HEK293T (cell line): ENCODE measurements at regions not wholly inside any gene's neighbourhood (a gene's known extent, or its start where the extent isn't known, plus 50 kb on each side); places are given as distances from the start of the nearest gene placed in this dataset.

ENCODE experiments used
- CTCF ChIA-PET: fragments of 350-600 bp; formaldehyde crosslinking; extraction: SDS; loops from one replicate; lab custom pipeline; 2021; ENCODE audit warnings: antibody characterized with exemption, inconsistent platforms; lab: Yijun Ruan, JAX
- POLR2A ChIA-PET: fragments of 350-600 bp; formaldehyde crosslinking; extraction: SDS; loops from one replicate; lab custom pipeline; 2020; ENCODE audit warnings: antibody characterized with exemption, inconsistent platforms; lab: Yijun Ruan, JAX
- DNase-seq: peaks from one replicate; pipeline ENCODE4 v3.0.0; 2012; ENCODE audit warnings: mixed read lengths; ENCODE audit errors: extremely low spot score
- ARNT ChIP-seq: fragments of 450-650 bp; IDR thresholded peaks from 2 replicates; pipeline ENCODE4 v1.6.1; 2017; ENCODE audit warnings: mild to moderate bottlenecking
- BHLHE40 ChIP-seq: fragments of 450-650 bp; IDR thresholded peaks from 2 replicates; pipeline ENCODE4 v1.6.1; 2016; ENCODE audit warnings: mild to moderate bottlenecking, moderate library complexity, borderline replicate concordance
- CTBP1 ChIP-seq: fragments of 450-650 bp; IDR thresholded peaks from 2 replicates; pipeline ENCODE4 v1.6.1; 2016; ENCODE audit warnings: borderline replicate concordance
- ELF4 ChIP-seq: fragments of 450-650 bp; IDR thresholded peaks from 2 replicates; pipeline ENCODE4 v1.6.1; 2017; ENCODE audit warnings: antibody characterized with exemption
- FOXA1 ChIP-seq: fragments of 450-650 bp; IDR thresholded peaks from 2 replicates; pipeline ENCODE4 v1.6.1; 2016; ENCODE audit warnings: mild to moderate bottlenecking
- FOXK2 ChIP-seq: fragments of 450-650 bp; IDR thresholded peaks from 2 replicates; pipeline ENCODE4 v1.6.1; 2016; ENCODE audit warnings: mild to moderate bottlenecking
- FOXM1 ChIP-seq: fragments of 450-650 bp; IDR thresholded peaks from 2 replicates; pipeline ENCODE4 v1.6.1; 2017; ENCODE audit warnings: mild to moderate bottlenecking, borderline replicate concordance
- HDGF ChIP-seq: fragments of 450-650 bp; IDR thresholded peaks from 2 replicates; pipeline ENCODE4 v1.6.1; 2017; ENCODE audit warnings: antibody characterized with exemption, borderline replicate concordance
- L3MBTL2 ChIP-seq: fragments of 450-650 bp; conservative IDR thresholded peaks from 2 replicates; pipeline ENCODE4 v1.6.1; 2016; ENCODE audit warnings: mild to moderate bottlenecking
- LEF1 ChIP-seq: fragments of 450-650 bp; IDR thresholded peaks from 2 replicates; pipeline ENCODE4 v1.6.1; 2017; ENCODE audit warnings: mild to moderate bottlenecking, borderline replicate concordance
- NFRKB ChIP-seq: fragments of 450-650 bp; IDR thresholded peaks from 2 replicates; pipeline ENCODE4 v1.6.1; 2016; ENCODE audit warnings: mild to moderate bottlenecking, moderate library complexity
- SP1 ChIP-seq: fragments of 450-650 bp; IDR thresholded peaks from 2 replicates; pipeline ENCODE4 v1.6.1; 2017
- SUZ12 ChIP-seq: fragments of 450-650 bp; IDR thresholded peaks from 2 replicates; pipeline ENCODE4 v1.6.1; 2016; ENCODE audit warnings: mild to moderate bottlenecking
- TARDBP ChIP-seq: fragments of 450-650 bp; IDR thresholded peaks from 2 replicates; pipeline ENCODE4 v1.6.1; 2016
- ZNF384 ChIP-seq: fragments of 450-650 bp; IDR thresholded peaks from 2 replicates; pipeline ENCODE4 v1.6.1; 2016

DNA sequence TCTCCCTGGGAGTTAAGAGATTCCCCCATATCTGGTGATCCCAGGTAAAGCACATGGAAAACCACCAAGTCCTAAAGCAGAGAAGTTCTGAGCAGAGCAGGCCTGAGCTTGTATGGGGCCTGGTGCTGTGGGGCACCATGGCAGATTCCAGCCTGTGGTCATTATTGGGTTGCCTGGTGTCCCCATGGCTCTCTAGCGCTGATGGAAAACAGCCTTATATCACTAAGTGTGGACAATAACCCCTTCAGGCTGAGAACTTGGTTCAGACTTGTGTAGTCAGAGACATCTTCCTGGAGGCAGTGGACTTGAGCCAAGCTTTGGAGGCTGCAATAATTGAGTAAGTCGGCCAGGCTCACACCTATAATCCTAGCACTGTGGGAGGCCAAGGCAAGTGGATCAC, 96.8 kb downstream of the MCFD2 start:
- TF ChIP-seq ARNT = no peak
- no peak for DNase-seq
- ChIA-PET POLR2A (no interaction called here), CTCF (no interaction called here)

DNA sequence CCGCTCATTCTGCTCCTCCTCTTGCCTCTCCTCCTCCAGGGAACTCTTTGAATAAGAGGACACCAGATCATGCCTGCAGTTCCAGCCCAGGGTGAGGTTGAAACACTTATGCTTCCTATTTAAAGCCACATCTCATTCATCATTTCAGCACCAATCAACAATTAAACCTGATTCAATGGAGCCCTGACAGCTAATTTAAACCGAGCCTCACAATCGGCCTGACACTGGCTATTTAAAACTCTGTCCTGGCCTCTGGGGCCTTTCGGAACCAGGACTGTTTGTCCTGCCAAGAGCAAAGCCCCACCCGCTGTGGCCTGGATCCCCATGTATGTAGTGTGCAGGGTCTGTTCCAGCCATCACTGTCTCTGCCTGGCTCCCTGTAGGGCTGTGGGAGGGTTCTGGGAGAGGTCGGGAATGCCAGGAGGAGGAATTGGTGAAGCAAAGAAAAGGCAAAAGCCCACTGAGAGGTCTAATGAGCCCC, 97.4 kb downstream of the MCFD2 start:
- ChIA-PET CTCF (no interaction called here), POLR2A (no interaction called here)
- DNase-seq = no peak
- TF ChIP-seq ARNT (no peak), FOXA1 (no peak), ELF4 (no peak), CTBP1 (no peak), BHLHE40 (no peak), LEF1 (no peak), L3MBTL2 (no peak), FOXM1 (no peak), HDGF (no peak), TARDBP (no peak), SP1 (no peak), SUZ12 (no peak), ZNF384 (no peak)

DNA sequence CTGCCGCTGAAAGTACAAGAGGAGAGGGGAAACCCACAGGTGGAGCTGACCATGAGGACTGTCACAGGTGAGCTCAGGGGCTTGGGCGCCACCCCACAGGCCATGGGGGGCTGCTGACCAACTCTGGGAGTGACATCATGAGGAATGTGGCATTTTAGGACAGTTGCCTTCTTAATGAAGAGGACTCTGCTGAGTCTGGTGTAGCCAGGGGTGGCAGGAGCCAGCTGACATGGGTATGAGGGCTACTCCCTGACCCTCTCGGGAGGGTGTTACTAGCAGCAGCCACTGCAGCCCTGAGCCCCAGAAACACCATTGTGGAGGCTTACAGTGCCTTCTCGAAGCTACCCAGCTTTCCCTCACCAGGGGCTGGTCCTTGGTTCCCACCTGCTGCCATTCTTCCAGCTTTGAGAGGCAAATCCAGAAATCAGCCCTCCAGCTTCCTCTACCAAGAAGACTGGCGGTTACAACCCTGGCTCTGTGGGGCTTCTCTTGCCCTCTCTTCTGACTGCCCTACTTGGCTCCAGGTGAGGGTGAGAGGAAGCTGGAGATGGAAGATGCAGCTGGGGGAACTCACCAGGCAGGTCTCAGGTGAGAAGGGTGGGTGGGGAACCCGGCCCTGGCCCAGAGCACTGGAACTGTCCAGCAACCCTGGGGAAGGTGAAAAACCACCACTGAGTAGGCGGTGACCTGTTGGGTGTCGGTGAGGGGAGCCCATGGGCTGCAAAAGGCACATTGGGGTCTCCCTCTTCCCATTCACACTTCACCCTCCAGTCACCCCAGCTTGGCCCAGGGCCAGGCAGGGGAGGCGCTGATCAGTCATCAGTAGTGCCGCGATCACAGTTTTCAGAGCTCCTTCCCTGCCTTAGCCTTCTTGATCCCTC, 98.5 kb downstream of the MCFD2 start:
- no peak for DNase-seq
- POLR2A ChIA-PET = no interaction called here
- TF ChIP-seq SUZ12 (no peak), ELF4 (no peak), TARDBP (no peak), NFRKB (no peak), BHLHE40 (no peak), CTBP1 (no peak), FOXK2 (no peak), ZNF384 (no peak)
- CTCF ChIA-PET = interaction anchor here (0.7 kb wide), 1 partner anchor 39 kb away, joined by 3 read pairs; no protein-coding TSS in a partner anchor

DNA sequence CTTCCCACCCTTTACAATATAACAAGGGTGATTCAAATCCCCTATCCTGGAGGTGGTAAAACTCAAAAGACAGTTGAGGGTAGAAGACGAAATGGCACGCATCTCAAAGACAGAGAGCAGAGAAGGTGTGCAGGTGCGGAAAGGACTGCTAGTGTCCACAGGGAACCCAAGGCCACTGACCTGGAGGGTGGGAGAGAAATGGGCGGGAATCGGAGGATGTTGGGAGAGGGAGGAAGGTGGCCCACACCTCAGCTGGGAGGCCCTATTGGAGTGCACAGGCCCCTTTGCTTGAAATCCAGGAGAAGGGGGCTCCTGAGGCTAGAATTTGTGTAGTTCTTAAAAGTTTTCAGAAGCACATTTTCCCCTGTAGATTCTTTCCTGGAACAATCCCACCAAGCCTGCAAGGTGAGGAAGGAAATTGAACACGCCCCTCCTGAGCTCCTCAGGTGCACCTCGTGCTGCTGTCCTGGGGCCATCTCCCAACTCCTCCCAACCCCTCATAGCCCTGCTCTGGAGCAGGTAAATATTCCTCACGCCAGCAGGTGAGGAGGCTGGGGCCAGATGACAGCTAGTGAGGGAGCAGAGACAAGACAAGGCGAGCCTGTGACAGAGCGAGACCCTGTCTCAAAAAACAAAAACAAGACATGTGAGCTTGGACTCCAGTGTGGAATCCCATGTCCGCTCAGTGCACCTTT, 99.3 kb downstream of the MCFD2 start:
- TF ChIP-seq FOXA1 = no peak
- TF ChIP-seq FOXK2 = no peak
- TF ChIP-seq L3MBTL2 = no peak
- TF ChIP-seq LEF1 = no peak
- ChIA-PET POLR2A (no interaction called here), CTCF (interaction anchor here (0.6 kb wide), 1 partner anchor 101 kb away, joined by 3 read pairs; no protein-coding TSS in a partner anchor)
- DNase-seq = no peak

DNA sequence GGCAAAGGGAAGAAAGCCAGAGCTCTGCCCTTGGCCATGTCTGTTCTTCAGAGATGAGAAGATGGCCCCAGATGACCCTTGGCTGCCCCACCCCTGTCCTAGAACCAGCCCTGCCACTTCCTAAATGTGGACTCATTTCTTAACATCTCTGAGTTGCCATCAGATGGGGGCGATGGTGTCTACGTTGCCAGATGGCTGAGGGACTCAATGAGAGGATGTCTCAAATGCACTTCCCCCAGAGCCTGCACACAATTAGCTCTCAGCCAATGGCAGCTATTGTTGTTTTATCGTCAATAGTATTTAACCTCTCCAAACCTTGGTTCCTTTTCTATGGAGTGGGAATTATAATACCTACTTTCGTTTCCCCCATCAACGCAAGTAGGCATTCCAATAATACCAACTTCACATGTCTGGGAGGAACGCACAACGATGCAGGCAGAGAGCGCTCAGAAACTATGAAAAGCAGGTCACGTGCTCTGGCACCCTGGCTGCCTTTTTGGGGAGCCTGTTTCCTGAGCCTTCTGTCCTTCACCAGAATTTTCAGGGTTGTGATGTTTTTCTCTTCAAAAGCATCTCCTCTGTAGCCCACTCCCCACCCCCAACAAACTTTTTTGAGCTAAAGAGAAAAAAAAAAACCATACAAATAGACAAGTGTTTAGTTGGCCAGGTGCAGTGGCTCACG, 100.3 kb downstream of the MCFD2 start:
- ChIA-PET CTCF (no interaction called here), POLR2A (no interaction called here)
- no peak for DNase-seq
- no peak for TF ChIP-seq ARNT
- no peak for TF ChIP-seq CTBP1
- no peak for TF ChIP-seq FOXM1
- no peak for TF ChIP-seq L3MBTL2
- no peak for TF ChIP-seq SP1
- no peak for TF ChIP-seq LEF1
- no peak for TF ChIP-seq SUZ12
- no peak for TF ChIP-seq TARDBP
- TF ChIP-seq BHLHE40 = no peak
- no peak for TF ChIP-seq ELF4

DNA sequence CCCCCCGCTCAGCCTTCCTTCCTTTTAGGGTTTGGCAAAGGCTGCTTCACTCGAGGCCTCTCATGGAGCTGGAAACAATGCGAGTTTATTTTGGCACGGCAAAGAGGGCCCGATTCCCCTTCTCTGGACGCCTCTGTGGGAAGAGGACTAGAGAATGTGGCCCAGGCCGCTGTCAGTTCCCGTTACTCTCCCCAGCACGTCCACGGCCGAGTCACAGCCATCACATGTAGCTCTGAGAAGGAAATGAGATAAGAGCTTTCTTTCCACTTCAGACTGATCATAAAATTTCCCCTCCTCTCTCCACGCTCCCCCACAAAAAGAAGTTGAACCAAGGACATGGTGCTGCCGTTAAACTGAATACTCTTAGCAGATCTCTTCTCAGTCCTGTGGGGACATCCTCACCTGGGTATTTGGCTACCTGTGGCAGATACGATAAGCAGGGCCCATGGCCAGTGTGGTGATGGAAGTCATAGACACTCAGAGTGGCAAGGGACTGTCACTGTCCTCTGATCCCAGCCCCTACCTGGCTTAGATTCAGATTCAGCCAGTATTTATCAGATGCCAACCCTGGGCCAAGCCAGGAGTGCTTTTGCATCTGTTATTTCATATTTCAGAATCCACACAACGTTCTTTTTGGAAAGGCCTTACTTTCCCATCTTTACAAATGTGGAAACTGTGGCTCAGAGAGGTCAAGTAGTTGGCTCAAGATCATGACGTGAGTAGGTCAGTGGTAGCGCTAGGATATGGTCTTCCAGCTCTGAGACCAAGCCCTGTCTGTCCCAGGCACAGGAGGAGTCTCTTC, 101.2 kb downstream of the MCFD2 start:
- DNase-seq = no peak
- POLR2A ChIA-PET = no interaction called here
- CTCF ChIA-PET = no interaction called here
- TF ChIP-seq L3MBTL2 = no peak
- TF ChIP-seq ZNF384 = no peak
- no peak for TF ChIP-seq CTBP1
- TF ChIP-seq TARDBP = no peak
- no peak for TF ChIP-seq FOXA1
- TF ChIP-seq SUZ12 = no peak
- no peak for TF ChIP-seq ARNT
- TF ChIP-seq HDGF = no peak
- no peak for TF ChIP-seq FOXM1
- TF ChIP-seq NFRKB = no peak
- TF ChIP-seq BHLHE40 = no peak

DNA sequence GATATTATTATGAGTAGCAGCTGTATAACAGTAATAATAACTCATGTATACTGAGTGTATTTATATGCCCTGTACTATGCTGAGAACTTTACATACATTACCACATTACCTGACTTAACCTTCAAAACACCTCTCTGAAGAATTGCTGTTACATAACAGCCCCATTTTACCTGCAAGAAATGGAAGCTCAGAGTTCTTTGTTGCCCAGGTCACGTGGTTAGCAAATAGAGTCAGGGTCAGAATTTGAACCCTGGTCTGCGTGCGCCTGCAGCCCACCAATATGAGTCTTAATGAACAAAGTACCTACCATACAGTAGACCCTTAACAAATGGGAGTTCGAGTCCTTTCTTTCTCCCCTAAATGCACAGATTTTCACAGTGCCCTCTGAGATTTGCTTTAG, 101.9 kb downstream of the MCFD2 start:
- DNase-seq = no peak
- CTCF ChIA-PET = no interaction called here
- TF ChIP-seq BHLHE40 (no peak), NFRKB (no peak), CTBP1 (no peak), ZNF384 (no peak), FOXA1 (no peak), TARDBP (no peak), SUZ12 (no peak), LEF1 (no peak), FOXM1 (no peak), HDGF (no peak)
- POLR2A ChIA-PET = no interaction called here
